LNCAP (cell line): ENCODE measurements at regions not wholly inside any gene's neighbourhood (a gene's known extent, or its start where the extent isn't known, plus 50 kb on each side); places are given as distances from the start of the nearest gene placed in this dataset.

Experiments used
- CTCF ChIP-seq: fragments of 450-650 bp; IDR thresholded peaks from 2 replicates; pipeline ENCODE4 v1.5.1; 2017; ENCODE audit warnings: mild to moderate bottlenecking

- TF ChIP-seq CTCF, result no peak
Observed at GRCh38 chr2:123091471-123091870, 933.6 kb upstream of the CNTNAP5 start.

- TF ChIP-seq CTCF, result no peak
Observed at GRCh38 chr2:123093199-123093598, 931.9 kb upstream of the CNTNAP5 start.

GRCh38 chr2:123095219-123095835 is 929.8 kb upstream of the CNTNAP5 start:
- TF ChIP-seq CTCF, result no peak

GRCh38 chr2:123098619-123099018 is 926.5 kb upstream of the CNTNAP5 start:
- no peak for TF ChIP-seq CTCF

- TF ChIP-seq CTCF, result no peak
Observed at GRCh38 chr2:123101434-123101833, 923.7 kb upstream of the CNTNAP5 start.

- TF ChIP-seq CTCF, result no peak
Observed at GRCh38 chr2:123103902-123104301, 921.2 kb upstream of the CNTNAP5 start.

- TF ChIP-seq CTCF, result no peak
Observed at GRCh38 chr2:123116595-123116994, 908.5 kb upstream of the CNTNAP5 start.

GRCh38 chr2:123127236-123127635 is 897.9 kb upstream of the CNTNAP5 start:
- no peak for TF ChIP-seq CTCF
